Peyer's patch (tissue), 4 donors: ENCODE measurements at regions not wholly inside any gene's neighbourhood (a gene's known extent, or its start where the extent isn't known, plus 50 kb on each side); places are given as distances from the start of the nearest gene placed in this dataset.

Source experiments
- DNase-seq, 3 donors: peaks; one replicate each; pipeline ENCODE4 v3.0.0-alpha.2; 2017 to 2019
- H3K27ac ChIP-seq, 4 donors: fragments of 200-600 bp; sonication (generic); one replicate each; pipeline ENCODE4 v1.5.1; 2016 to 2019
- H3K27me3 ChIP-seq, 2 donors: fragments of 200-600 bp; sonication (generic); one replicate each; pipeline ENCODE4 v1.5.1; 2019
- H3K36me3 ChIP-seq, 3 donors: fragments of 200-600 bp; sonication (generic); one replicate each; pipeline ENCODE4 v1.5.1; 2016 to 2019
- H3K4me1 ChIP-seq, 4 donors: fragments of 200-600 bp; sonication (generic); one replicate each; pipeline ENCODE4 v1.5.1; 2016 to 2019
- H3K4me3 ChIP-seq, 4 donors: fragments of 200-600 bp; sonication (generic); 1 replicate in 3 of 4; 2 replicates in 1 of 4; pipeline ENCODE4 v1.5.1; 2016 to 2019; ENCODE audit warnings: mild to moderate bottlenecking in 1 of 4
- H3K9me3 ChIP-seq, 4 donors: fragments of 200-600 bp; sonication (generic); one replicate each; pipeline ENCODE4 v1.5.1; 2016 to 2019; ENCODE audit warnings: mild to moderate bottlenecking in 1 of 4
- CTCF ChIP-seq, 6 experiments: fragments of 450-650 bp in 4 of 6; fragments of 200-600 bp in 2 of 6; sonication (generic) in 1 of 6; IDR thresholded peaks; one replicate each; pipeline ENCODE4 v1.5.1; 2017 to 2019; ENCODE audit warnings: antibody characterized with exemption in 6 of 6, mild to moderate bottlenecking in 3 of 6, moderate library complexity in 1 of 6
- POLR2A ChIP-seq, 2 donors: fragments of 450-650 bp; IDR thresholded peaks; one replicate each; pipeline ENCODE4 v1.5.1; 2017; ENCODE audit warnings: antibody characterized with exemption in 2 of 2, mild to moderate bottlenecking in 2 of 2, moderate library complexity in 2 of 2

- Histone ChIP-seq H3K4me3 (no peak overlapping the region), H3K4me1 (no peaks in the 10 kb centered on the region), H3K36me3 (no peaks in the 10 kb centered on the region), H3K27me3 (no peaks in the 10 kb centered on the region), H3K27ac (no peak overlapping the region), H3K9me3 (no peaks in the 10 kb centered on the region)
- DNase-seq, result peak in 1 of 3 donors; percentile 18
- TF ChIP-seq CTCF (IDR thresholded peaks at IDR 0.05), result no peak
- TF ChIP-seq POLR2A (IDR thresholded peaks at IDR 0.05), result no peak
Observed at GRCh38 chr16:86283944-86284343, 226.4 kb upstream of the FOXF1 start.

- no peak for TF ChIP-seq POLR2A (IDR thresholded peaks at IDR 0.05)
- TF ChIP-seq CTCF (IDR thresholded peaks at IDR 0.05), result no peak
- peak in 1 of 3 donors; percentile 27 for DNase-seq
Observed at GRCh38 chr16:86285421-86285820, 224.9 kb upstream of the FOXF1 start.

GRCh38 chr16:86285938-86286921 lies 224.1 kb upstream of the FOXF1 start:
- H3K27ac ChIP-seq, result peak overlapping the region; percentile 46 to 81 (median 63)
- H3K27me3 ChIP-seq, result no peaks in the 10 kb centered on the region
- no peaks in the 10 kb centered on the region for H3K9me3 ChIP-seq
- no peaks in the 10 kb centered on the region for H3K36me3 ChIP-seq
- peak overlapping the region; percentile 9 to 45 (median 18) for H3K4me3 ChIP-seq
- no peaks in the 10 kb centered on the region for H3K4me1 ChIP-seq
- DNase-seq, result peak in 1 of 3 donors; percentile 48
- TF ChIP-seq POLR2A (IDR thresholded peaks at IDR 0.05) (no peak), CTCF (IDR thresholded peaks at IDR 0.05) (no peak)

More at GRCh38 chr16:86285421-86285820, 224.9 kb upstream of the FOXF1 start:
- Histone ChIP-seq H3K4me3 (no peak overlapping the region), H3K9me3 (no peaks in the 10 kb centered on the region), H3K36me3 (no peaks in the 10 kb centered on the region), H3K27me3 (no peaks in the 10 kb centered on the region), H3K4me1 (no peaks in the 10 kb centered on the region), H3K27ac (no peak overlapping the region)

GRCh38 chr16:86286991-86287663 lies 223.2 kb upstream of the FOXF1 start:
- TF ChIP-seq POLR2A (IDR thresholded peaks at IDR 0.05) (no peak), CTCF (IDR thresholded peaks at IDR 0.05) (no peak)

GRCh38 chr16:86287664-86288201 lies 222.6 kb upstream of the FOXF1 start:
- Histone ChIP-seq H3K27me3 (no peaks in the 10 kb centered on the region), H3K27ac (peak overlapping the region in 2 of 4 donors; percentile 71 to 81), H3K36me3 (no peaks in the 10 kb centered on the region), H3K4me1 (no peaks in the 10 kb centered on the region), H3K9me3 (no peaks in the 10 kb centered on the region), H3K4me3 (peak overlapping the region in 1 of 4 donors; percentile 45)
- no peak for TF ChIP-seq POLR2A (IDR thresholded peaks at IDR 0.05)
- no peak for TF ChIP-seq CTCF (IDR thresholded peaks at IDR 0.05)
- DNase-seq, result peak in 1 of 3 donors; percentile 34

More at GRCh38 chr16:86286991-86287663, 223.2 kb upstream of the FOXF1 start:
- DNase-seq, result peak in 1 of 3 donors; percentile 45
- peak overlapping the region; percentile 46 to 81 (median 63) for H3K27ac ChIP-seq
- no peaks in the 10 kb centered on the region for H3K9me3 ChIP-seq
- H3K27me3 ChIP-seq, result no peaks in the 10 kb centered on the region
- H3K4me3 ChIP-seq, result peak overlapping the region; percentile 10 to 45 (median 21)
- H3K4me1 ChIP-seq, result no peaks in the 10 kb centered on the region
- H3K36me3 ChIP-seq, result no peaks in the 10 kb centered on the region
